ENCODE measurements at regions not wholly inside any gene's neighbourhood (a gene's known extent, or its start where the extent isn't known, plus 50 kb on each side); places are given as distances from the start of the nearest gene placed in this dataset.
A peak's percentile ranks its signal among the peaks of the same experiment; 100 is the strongest.

DNA sequence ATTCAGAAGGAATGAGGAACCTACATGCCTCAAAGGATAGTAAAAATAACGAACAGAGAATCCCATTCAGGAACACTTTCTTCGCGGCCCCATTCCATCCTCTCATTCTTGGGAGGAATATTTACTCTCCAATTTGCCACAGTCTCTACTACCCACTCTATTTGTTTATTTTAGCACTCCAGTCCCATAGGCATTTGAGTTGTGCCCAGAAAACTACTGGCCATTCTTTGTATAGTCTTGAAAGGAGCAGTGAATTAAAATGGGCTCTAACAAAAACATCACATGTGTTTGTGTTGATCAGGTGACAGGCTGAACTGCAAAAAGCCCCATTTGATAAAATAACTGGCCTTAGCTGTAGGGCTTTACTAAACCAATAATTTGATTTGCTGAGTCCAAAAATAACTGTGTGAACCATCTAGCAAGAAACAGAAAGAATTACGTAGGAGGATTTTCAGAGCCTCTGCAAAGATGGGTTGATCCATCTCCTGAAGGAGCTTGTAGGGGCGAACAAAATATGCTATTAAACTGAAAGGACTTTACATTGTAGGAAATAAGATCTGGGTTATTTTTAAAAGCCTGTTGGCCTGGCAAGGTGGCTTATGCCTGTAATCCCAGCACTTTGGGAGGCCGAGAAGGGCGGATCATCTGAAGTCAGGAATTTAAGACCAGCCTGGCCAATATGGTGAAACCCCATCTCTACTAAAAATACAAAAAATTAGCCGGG lies 142.3 kb upstream of the CPNE8 start:
- peaks cover 14% of the 10 kb centered on the region for H3K4me1 ChIP-seq
- DNase-seq: no peak
- H3K36me3 ChIP-seq: no peaks in the 10 kb centered on the region
- intact Hi-C loops (cut with micrococcal nuclease): no loop called here
- no peak overlapping the region for H3K4me3 ChIP-seq
- TF ChIP-seq, protein P1, sequence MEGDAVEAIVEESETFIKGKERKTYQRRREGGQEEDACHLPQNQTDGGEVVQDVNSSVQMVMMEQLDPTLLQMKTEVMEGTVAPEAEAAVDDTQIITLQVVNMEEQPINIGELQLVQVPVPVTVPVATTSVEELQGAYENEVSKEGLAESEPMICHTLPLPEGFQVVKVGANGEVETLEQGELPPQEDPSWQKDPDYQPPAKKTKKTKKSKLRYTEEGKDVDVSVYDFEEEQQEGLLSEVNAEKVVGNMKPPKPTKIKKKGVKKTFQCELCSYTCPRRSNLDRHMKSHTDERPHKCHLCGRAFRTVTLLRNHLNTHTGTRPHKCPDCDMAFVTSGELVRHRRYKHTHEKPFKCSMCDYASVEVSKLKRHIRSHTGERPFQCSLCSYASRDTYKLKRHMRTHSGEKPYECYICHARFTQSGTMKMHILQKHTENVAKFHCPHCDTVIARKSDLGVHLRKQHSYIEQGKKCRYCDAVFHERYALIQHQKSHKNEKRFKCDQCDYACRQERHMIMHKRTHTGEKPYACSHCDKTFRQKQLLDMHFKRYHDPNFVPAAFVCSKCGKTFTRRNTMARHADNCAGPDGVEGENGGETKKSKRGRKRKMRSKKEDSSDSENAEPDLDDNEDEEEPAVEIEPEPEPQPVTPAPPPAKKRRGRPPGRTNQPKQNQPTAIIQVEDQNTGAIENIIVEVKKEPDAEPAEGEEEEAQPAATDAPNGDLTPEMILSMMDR (IDR thresholded peaks at IDR 0.05; ENCODE audit: borderline replicate concordance): no peak
- no peaks in the 10 kb centered on the region for H3K27me3 ChIP-seq (ENCODE audit: low read depth)
- no peaks in the 10 kb centered on the region for H3K9me3 ChIP-seq (replicated peaks)
- H3K27ac ChIP-seq (replicated peaks): no peak overlapping the region

DNA sequence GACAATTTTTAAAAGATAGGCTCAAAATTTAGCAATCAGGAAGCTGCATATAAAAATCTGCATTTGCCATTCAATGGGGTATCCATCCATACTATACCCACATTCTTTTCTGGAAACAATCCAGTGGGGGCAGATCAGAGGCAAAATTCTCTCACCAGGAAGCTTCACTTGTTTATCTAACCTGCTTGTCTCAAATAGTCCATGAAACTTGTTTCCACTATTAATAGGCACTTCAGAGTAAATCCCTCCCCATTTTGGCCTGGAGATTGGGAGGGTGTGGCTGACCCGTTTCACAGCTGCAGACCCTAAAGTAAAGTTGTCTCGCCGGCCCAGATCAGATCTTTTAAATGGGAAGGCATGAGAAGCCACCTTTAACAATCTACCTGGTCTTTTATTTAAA lies 139.4 kb upstream of the CPNE8 start:
- Histone ChIP-seq H3K4me3 (no peak overlapping the region), H3K4me1 (peaks cover 18% of the 10 kb centered on the region), H3K27me3 (ENCODE audit: low read depth) (no peaks in the 10 kb centered on the region), H3K27ac (replicated peaks) (no peak overlapping the region), H3K9me3 (replicated peaks) (no peaks in the 10 kb centered on the region), H3K36me3 (no peaks in the 10 kb centered on the region)
- no peak for DNase-seq
- intact Hi-C loops (cut with micrococcal nuclease): no loop called here
- TF ChIP-seq, protein P1 (IDR thresholded peaks at IDR 0.05; ENCODE audit: borderline replicate concordance): no peak

DNA sequence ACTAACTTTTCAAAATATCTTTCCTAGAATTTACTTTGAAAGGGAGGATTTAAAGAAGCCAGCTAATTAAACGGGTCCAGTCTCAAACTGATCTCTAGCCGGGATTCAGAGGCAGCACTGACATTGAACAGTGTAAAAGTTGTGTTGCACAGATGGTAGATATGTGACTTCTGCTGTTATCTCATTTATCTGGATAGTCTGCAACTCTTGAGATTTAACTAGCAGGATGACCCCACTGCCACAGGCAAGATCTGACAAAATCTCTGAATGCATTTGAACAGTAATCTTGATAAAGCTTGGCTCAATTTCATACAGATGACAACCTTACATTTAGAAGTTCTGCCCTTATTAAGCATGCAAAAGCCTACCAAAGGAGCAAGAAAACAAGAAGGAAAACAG lies 138.0 kb upstream of the CPNE8 start:
- DNase-seq: no peak
- Histone ChIP-seq H3K27ac (replicated peaks) (peak overlapping the region; percentile 72), H3K9me3 (replicated peaks) (no peaks in the 10 kb centered on the region), H3K27me3 (ENCODE audit: low read depth) (no peaks in the 10 kb centered on the region), H3K4me3 (peak overlapping the region; percentile 36), H3K4me1 (peaks cover 18% of the 10 kb centered on the region), H3K36me3 (no peaks in the 10 kb centered on the region)
- TF ChIP-seq, protein P1 (IDR thresholded peaks at IDR 0.05; ENCODE audit: borderline replicate concordance): no peak
- intact Hi-C loops (cut with micrococcal nuclease): no loop called here

- H3K9me3 ChIP-seq (replicated peaks): no peaks in the 10 kb centered on the region
- no peaks in the 10 kb centered on the region for H3K27me3 ChIP-seq (ENCODE audit: low read depth)
- peaks cover 18% of the 10 kb centered on the region for H3K4me1 ChIP-seq
- no peak for DNase-seq
- intact Hi-C loops (cut with micrococcal nuclease): no loop called here
- no peaks in the 10 kb centered on the region for H3K36me3 ChIP-seq
- H3K27ac ChIP-seq (replicated peaks): no peak overlapping the region
- TF ChIP-seq, protein P1 (IDR thresholded peaks at IDR 0.05; ENCODE audit: borderline replicate concordance): no peak
- H3K4me3 ChIP-seq: no peak overlapping the region
Observed at GRCh38 chr12:39040275-39040674, 134.9 kb upstream of the CPNE8 start.

DNA sequence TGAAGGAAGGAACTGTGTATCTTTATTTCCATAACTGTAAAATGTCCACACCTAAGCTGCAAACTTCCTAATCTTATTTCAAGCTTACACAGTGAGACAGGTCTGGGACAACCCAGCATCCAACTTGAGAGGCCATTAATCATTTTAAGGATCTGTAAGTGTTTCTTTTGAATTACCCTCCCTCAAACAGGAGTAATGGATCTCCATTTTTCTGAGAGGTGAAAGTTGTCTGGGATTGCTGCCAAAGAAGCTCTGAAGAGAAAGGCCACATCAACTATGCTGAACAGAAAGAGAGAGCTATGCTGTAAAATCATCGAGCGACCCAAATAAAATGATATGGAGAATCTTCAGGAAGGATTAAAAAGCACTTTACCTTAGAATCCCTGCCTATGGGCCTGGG lies 131.7 kb upstream of the CPNE8 start:
- Histone ChIP-seq H3K27me3 (ENCODE audit: low read depth) (no peaks in the 10 kb centered on the region), H3K36me3 (no peaks in the 10 kb centered on the region), H3K27ac (replicated peaks) (no peak overlapping the region), H3K4me1 (no peaks in the 10 kb centered on the region), H3K4me3 (no peak overlapping the region), H3K9me3 (replicated peaks) (no peaks in the 10 kb centered on the region)
- no peak for DNase-seq
- intact Hi-C loops (cut with micrococcal nuclease): no loop called here
- TF ChIP-seq, protein P1 (IDR thresholded peaks at IDR 0.05; ENCODE audit: borderline replicate concordance): no peak
